ENCODE measurements at regions not wholly inside any gene's neighbourhood (a gene's known extent, or its start where the extent isn't known, plus 50 kb on each side); places are given as distances from the start of the nearest gene placed in this dataset.

DNA sequence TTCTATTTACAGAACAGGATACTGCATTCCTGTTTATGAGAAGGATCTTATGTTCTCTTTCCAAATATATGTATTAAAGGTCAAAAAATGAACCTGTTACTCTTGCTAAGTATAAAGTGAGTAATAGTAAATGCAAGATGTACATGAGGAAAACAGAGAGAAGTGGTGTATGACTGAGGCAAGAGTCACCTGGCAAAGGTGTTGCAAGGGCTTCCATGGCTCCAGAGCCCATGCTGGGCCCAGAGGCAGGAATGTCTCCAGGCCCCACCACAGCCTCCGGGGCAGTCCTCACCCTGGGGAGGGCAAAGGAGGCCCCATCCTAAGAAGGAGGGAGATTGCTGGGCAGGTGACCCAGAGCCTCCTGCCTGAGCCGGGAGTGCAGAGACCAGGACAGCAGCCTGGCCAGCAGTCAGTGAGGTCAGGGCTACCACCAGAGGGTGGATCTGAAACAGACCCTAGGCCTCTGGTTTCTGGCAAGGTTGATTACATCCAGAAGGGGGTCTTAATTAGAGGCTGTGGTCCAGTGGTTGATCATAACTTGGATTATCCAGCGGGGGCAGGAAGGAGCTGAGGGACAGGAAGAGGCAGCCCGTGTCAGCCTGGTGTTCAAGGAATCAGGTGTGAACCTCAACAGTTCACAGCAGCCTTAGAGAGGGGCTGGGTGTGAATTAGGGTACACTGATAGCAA lies 57.3 kb upstream of the CPLX2 start:
- Mint-ChIP-seq H3K4me1 (ENCODE audit: low read depth) (no peaks in the 10 kb centered on the region), H3K4me3 (no peak overlapping the region), H3K36me3 (ENCODE audit: insufficient read depth in 2 of 2) (no peaks in the 10 kb centered on the region), H3K27me3 (ENCODE audit: low read depth) (peaks cover 18% of the 10 kb centered on the region), H3K9me3 (no peaks in the 10 kb centered on the region), H3K27ac (no peak overlapping the region)
- ATAC-seq (replicated peaks in 1 of 2) (no peak), DNase-seq (no peak)

DNA sequence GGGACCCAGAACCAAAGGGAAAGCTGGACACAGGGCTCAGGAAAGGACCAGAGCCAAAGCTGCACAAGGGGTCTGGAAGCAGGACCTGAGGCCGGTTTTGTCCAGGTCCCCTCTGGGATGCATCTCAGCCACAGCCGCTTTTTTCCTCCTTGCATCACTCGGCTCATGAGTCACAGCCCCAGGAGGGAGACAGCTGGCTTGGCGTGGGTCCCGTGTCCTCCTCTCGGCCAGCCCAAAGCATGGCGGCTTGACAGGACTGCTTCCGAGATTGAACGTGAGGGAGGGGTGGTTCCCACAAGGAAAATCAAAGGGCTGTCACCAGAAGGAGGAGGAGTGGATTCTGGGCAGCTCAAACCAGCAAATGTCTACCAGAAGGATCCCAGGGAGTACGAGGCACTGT lies 56.7 kb upstream of the CPLX2 start:
- ATAC-seq (replicated peaks in 1 of 2) (no peak), DNase-seq (no peak)
- Mint-ChIP-seq H3K36me3 (ENCODE audit: insufficient read depth in 2 of 2) (no peaks in the 10 kb centered on the region), H3K27me3 (ENCODE audit: low read depth) (peaks cover 14% of the 10 kb centered on the region), H3K4me3 (no peak overlapping the region), H3K9me3 (no peaks in the 10 kb centered on the region), H3K27ac (no peak overlapping the region), H3K4me1 (ENCODE audit: low read depth) (no peaks in the 10 kb centered on the region)

DNA sequence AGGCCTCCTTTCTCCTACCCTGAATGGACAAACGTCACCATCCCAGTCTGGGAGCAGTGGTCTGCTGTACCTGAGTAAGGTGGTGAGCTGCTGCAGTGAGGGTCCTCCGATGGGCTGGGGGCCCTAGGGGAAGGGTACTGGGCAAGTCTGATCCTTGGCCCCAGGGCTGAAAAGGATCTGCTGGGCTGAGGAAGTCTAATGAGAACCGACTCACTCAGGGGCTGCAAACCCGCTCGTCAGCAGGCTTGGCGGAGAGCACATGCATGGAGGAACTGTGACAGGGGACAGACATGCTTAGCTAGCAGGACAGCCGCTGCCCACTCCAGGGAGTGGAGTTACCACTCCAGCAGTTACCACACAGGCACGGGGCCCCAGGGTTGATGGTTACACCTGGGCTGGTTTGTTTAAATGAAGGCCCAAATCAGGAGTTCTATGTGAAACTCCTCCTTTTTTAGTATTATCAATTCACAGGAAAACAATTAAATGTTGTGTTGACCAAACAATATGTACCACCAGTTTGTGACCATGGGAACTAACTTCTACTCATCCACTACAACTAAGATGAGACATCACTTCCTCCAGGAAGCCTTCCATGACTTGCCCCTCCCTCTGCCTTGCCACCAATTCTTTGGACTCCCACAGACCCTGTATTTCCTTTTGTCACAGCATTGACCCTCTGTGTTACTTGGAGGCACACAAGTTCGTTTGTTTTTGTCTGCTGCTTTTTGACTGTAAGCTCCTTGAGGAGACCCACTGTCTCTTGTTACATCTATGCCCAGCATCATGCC lies 56.1 kb upstream of the CPLX2 start:
- H3K4me1 Mint-ChIP-seq (ENCODE audit: low read depth): no peaks in the 10 kb centered on the region
- H3K4me3 Mint-ChIP-seq: no peak overlapping the region
- ATAC-seq (replicated peaks in 1 of 2): no peak
- no peaks in the 10 kb centered on the region for H3K9me3 Mint-ChIP-seq
- peaks cover 12% of the 10 kb centered on the region for H3K27me3 Mint-ChIP-seq (ENCODE audit: low read depth)
- H3K36me3 Mint-ChIP-seq (ENCODE audit: insufficient read depth in 2 of 2): no peaks in the 10 kb centered on the region
- no peak for DNase-seq
- no peak overlapping the region for H3K27ac Mint-ChIP-seq

DNA sequence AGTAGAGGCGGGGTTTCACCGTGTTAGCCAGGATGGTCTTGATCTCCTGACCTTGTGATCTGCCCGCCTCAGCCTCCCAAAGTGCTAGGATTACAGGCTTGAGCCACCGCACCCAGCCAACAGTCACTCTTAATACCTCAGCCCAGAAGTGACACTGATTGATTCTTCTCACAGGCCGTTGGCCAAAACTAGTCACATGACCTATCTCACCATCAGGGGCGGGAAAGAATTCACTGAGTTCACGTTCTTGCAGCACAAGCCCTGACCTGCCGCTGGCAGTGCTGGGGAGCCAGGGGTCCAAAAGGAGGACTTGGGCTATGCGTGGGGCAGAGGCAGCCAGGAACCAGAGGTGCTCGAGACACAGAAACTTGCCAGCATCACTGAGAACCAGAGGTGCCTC lies 55.0 kb upstream of the CPLX2 start:
- Mint-ChIP-seq H3K27ac (no peak overlapping the region), H3K4me1 (ENCODE audit: low read depth) (peaks cover under 1% of the 10 kb centered on the region), H3K9me3 (no peaks in the 10 kb centered on the region), H3K27me3 (ENCODE audit: low read depth) (peaks cover 12% of the 10 kb centered on the region), H3K36me3 (ENCODE audit: insufficient read depth in 2 of 2) (no peaks in the 10 kb centered on the region), H3K4me3 (no peak overlapping the region)
- DNase-seq: no peak
- ATAC-seq (replicated peaks in 1 of 2): no peak

DNA sequence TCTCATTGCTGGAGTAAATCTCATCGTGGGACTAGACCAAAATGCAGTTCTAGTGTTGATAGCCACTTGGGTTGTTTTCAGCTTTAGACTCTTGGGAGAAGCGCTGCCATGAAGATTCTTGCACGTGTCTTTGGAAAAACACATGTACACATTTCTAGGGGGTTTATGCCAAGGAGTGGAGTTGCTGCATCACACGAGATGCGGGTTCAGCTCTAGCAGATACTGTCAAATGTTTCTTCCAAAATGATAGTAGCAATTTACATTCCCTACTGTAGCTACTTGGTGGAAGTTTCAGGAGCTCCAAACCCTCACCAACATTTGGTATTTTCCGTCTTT lies 52.3 kb upstream of the CPLX2 start:
- H3K36me3 Mint-ChIP-seq (ENCODE audit: insufficient read depth in 2 of 2): peaks cover 0 to 3% of the 10 kb centered on the region in 2 donors
- H3K27ac Mint-ChIP-seq: no peak overlapping the region
- peaks cover 15% of the 10 kb centered on the region for H3K4me1 Mint-ChIP-seq (ENCODE audit: low read depth)
- no peak overlapping the region for H3K4me3 Mint-ChIP-seq
- DNase-seq (no peak), ATAC-seq (replicated peaks in 1 of 2) (no peak)
- H3K27me3 Mint-ChIP-seq (ENCODE audit: low read depth): peaks cover 19% of the 10 kb centered on the region
- H3K9me3 Mint-ChIP-seq: peaks cover 3 to 4% of the 10 kb centered on the region in 2 donors

DNA sequence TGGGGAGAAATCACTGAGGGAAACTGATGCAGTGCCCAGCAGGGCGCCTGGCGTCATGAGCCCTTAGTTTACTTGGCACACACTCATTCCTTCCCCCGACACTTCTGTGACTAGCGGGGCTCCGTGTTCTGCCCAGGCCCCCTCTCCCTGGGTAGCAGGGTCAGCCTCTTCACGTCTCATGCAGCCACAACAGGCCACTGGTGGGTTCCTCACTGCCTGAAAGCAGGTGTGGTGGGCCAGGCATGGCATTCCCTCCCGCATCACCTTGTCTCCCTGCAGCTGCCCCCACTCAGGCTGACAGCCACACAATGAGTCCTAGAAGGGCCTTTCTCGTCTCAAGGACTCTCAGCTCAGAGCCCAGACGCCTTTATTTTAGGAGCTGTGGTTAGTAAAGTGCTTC lies 51.1 kb upstream of the CPLX2 start:
- H3K27ac Mint-ChIP-seq: no peak overlapping the region
- peaks cover 19% of the 10 kb centered on the region for H3K27me3 Mint-ChIP-seq (ENCODE audit: low read depth)
- peaks cover 15% of the 10 kb centered on the region for H3K4me1 Mint-ChIP-seq (ENCODE audit: low read depth)
- DNase-seq (no peak), ATAC-seq (replicated peaks in 1 of 2) (no peak)
- H3K36me3 Mint-ChIP-seq (ENCODE audit: insufficient read depth in 2 of 2): peaks cover 0 to 3% of the 10 kb centered on the region in 2 donors
- H3K9me3 Mint-ChIP-seq: peaks cover 3 to 4% of the 10 kb centered on the region in 2 donors
- no peak overlapping the region for H3K4me3 Mint-ChIP-seq
